H1 (cell line): ENCODE measurements at regions not wholly inside any gene's neighbourhood (a gene's known extent, or its start where the extent isn't known, plus 50 kb on each side); places are given as distances from the start of the nearest gene placed in this dataset.

Experiments used
- CTCF ChIA-PET: fragments of 300-600 bp; sonication (Branson Sonifier 250); formaldehyde crosslinking; loops from one replicate; lab custom pipeline; 2021; ENCODE audit not compliant: partially characterized antibody; lab: Charles Lee
- POLR2A ChIA-PET: fragments of 300-600 bp; sonication (Branson Sonifier 250); formaldehyde crosslinking; loops from one replicate; lab custom pipeline; 2021; ENCODE audit warnings: inconsistent platforms; ENCODE audit not compliant: partially characterized antibody; lab: Charles Lee
- DNase-seq, 2 experiments: peaks; one replicate each; pipeline versions ENCODE4 v3.0.0 to v3.0.0-alpha.2; 2010 to 2022; ENCODE audit warnings: low spot score in 2 of 2, low read depth in 1 of 2, mixed read lengths in 1 of 2
- FAIRE-seq: peaks from 2 replicates; lab custom pipeline; 2011; peaks lifted over from hg19 to GRCh38; lab: Jason Lieb, UNC
- H2AFZ ChIP-seq: 2 replicates; pipeline ENCODE4 v1.8.1; 2012; ENCODE audit warnings: low read length, inconsistent platforms
- H2AK5ac ChIP-seq: 2 replicates; pipeline ENCODE4 v1.6.1; 2013; ENCODE audit warnings: low read depth, low read length
- H2BK120ac ChIP-seq: replicated peaks from 2 replicates; pipeline ENCODE3; 2013; ENCODE audit warnings: low read depth, low read length, inconsistent platforms
- H2BK12ac ChIP-seq: 2 replicates; pipeline ENCODE4 v1.6.1; 2013; ENCODE audit warnings: low read depth, low read length
- H2BK15ac ChIP-seq: 2 replicates; pipeline ENCODE4 v1.6.1; 2013; ENCODE audit warnings: low read length
- H2BK20ac ChIP-seq: 2 replicates; pipeline ENCODE4 v1.6.1; 2013; ENCODE audit warnings: low read length
- H2BK5ac ChIP-seq: 2 replicates; pipeline ENCODE4 v1.6.1; 2013; ENCODE audit warnings: low read depth, low read length
- H3K14ac ChIP-seq: 2 replicates; pipeline ENCODE4 v1.6.1; 2013; ENCODE audit warnings: inconsistent platforms; ENCODE audit not compliant: insufficient read length
- H3K18ac ChIP-seq: 2 replicates; pipeline ENCODE4 v1.6.1; 2013; ENCODE audit warnings: low read length; ENCODE audit errors: extremely low read depth
- H3K23ac ChIP-seq: 2 replicates; pipeline ENCODE4 v1.6.1; 2013; ENCODE audit warnings: inconsistent platforms; ENCODE audit not compliant: insufficient read length
- H3K23me2 ChIP-seq: 2 replicates; pipeline ENCODE4 v1.6.1; 2013; ENCODE audit warnings: low read depth, low read length
- H3K27ac ChIP-seq: 2 replicates; pipeline ENCODE4 v1.6.1; 2011; ENCODE audit warnings: low read depth, low read length, inconsistent platforms
- H3K27me3 ChIP-seq, 4 experiments: replicated peaks in 1 of 4; 1 replicate in 1 of 4; 2 replicates in 3 of 4; pipeline versions ENCODE4 v1.6.1 to v1.8.1; 2011 to 2013; ENCODE audit warnings: low read length in 3 of 4, mild to moderate bottlenecking in 3 of 4, inconsistent platforms in 2 of 4, mixed read lengths in 2 of 4, moderate library complexity in 1 of 4; ENCODE audit not compliant: control insufficient read depth in 3 of 4, insufficient read depth in 3 of 4; ENCODE audit errors: extremely low read depth in 1 of 4
- H3K36me3 ChIP-seq, 4 experiments: 2 replicates each; pipeline versions ENCODE4 v1.6.1 to v1.8.1; 2011 to 2013; ENCODE audit warnings: mild to moderate bottlenecking in 4 of 4, low read length in 3 of 4, moderate library complexity in 2 of 4, control low read depth in 1 of 4, inconsistent platforms in 1 of 4; ENCODE audit not compliant: insufficient read depth in 4 of 4, control insufficient read depth in 2 of 4
- H3K4ac ChIP-seq: replicated peaks from 2 replicates; pipeline ENCODE3; 2013; ENCODE audit warnings: low read length, low read depth, mixed read lengths, inconsistent platforms; ENCODE audit not compliant: insufficient read length
- H3K4me1 ChIP-seq, 4 experiments: replicated peaks in 1 of 4; 1 replicate in 1 of 4; 2 replicates in 3 of 4; pipeline versions ENCODE4 v1.6.1 to v1.8.1; 2011 to 2013; ENCODE audit warnings: low read length in 3 of 4, inconsistent platforms in 2 of 4, mixed read lengths in 1 of 4; ENCODE audit not compliant: insufficient read depth in 4 of 4, control insufficient read depth in 3 of 4
- H3K4me2 ChIP-seq, 2 experiments: 2 replicates each; pipeline versions ENCODE4 v1.6.1 to v1.8.1; 2011 to 2013; ENCODE audit warnings: low read depth in 2 of 2, low read length in 2 of 2, control low read depth in 1 of 2, inconsistent platforms in 1 of 2, mild to moderate bottlenecking in 1 of 2; ENCODE audit not compliant: insufficient read depth in 1 of 2
- H3K4me3 ChIP-seq, 4 experiments: fragments of 200-600, 300-600 bp in 1 of 4; sonication (generic), shearing (Covaris generic), sonication (Bioruptor Twin) in 1 of 4; 2 replicates each; pipeline versions ENCODE4 v1.5.1 to v1.8.1; 2011 to 2016; ENCODE audit warnings: low read length in 4 of 4, low read depth in 3 of 4, control low read depth in 2 of 4, inconsistent platforms in 2 of 4, mild to moderate bottlenecking in 2 of 4, mixed read lengths in 1 of 4, moderate library complexity in 1 of 4; ENCODE audit not compliant: insufficient read depth in 2 of 4; ENCODE audit errors: extremely low read depth in 1 of 4
- H3K56ac ChIP-seq: replicated peaks from 2 replicates; pipeline ENCODE3; 2013; ENCODE audit warnings: low read depth, mild to moderate bottlenecking, mixed read lengths, low read length, inconsistent platforms; ENCODE audit not compliant: insufficient read length
- H3K79me1 ChIP-seq: 2 replicates; pipeline ENCODE4 v1.6.1; 2013; ENCODE audit warnings: low read depth, low read length, control low read depth
- H3K79me2 ChIP-seq, 2 experiments: 2 replicates each; pipeline versions ENCODE4 v1.6.1 to v1.8.1; 2012 to 2013; ENCODE audit warnings: low read length in 2 of 2, mild to moderate bottlenecking in 2 of 2, inconsistent platforms in 1 of 2; ENCODE audit not compliant: insufficient read depth in 2 of 2, control insufficient read depth in 1 of 2
- H3K9ac ChIP-seq, 4 experiments: replicated peaks in 1 of 4; 1 replicate in 1 of 4; 2 replicates in 3 of 4; pipeline versions ENCODE4 v1.6.1 to v1.8.1; 2011 to 2013; ENCODE audit warnings: low read depth in 3 of 4, low read length in 3 of 4, control low read depth in 2 of 4, mild to moderate bottlenecking in 2 of 4, moderate library complexity in 2 of 4, inconsistent platforms in 1 of 4; ENCODE audit errors: extremely low read depth in 1 of 4
- H3K9me3 ChIP-seq, 2 experiments: 2 replicates each; pipeline versions ENCODE4 v1.6.1 to v1.8.1; 2012 to 2013; ENCODE audit warnings: mild to moderate bottlenecking in 2 of 2, moderate library complexity in 2 of 2, control low read depth in 1 of 2, inconsistent platforms in 1 of 2, low read depth in 1 of 2, low read length in 1 of 2, mixed read lengths in 1 of 2; ENCODE audit not compliant: insufficient read depth in 2 of 2
- H4K20me1 ChIP-seq, 2 experiments: replicated peaks in 1 of 2; 2 replicates each; pipeline versions ENCODE3 to v1.8.1; 2011 to 2013; ENCODE audit warnings: inconsistent platforms in 2 of 2, low read length in 2 of 2, mild to moderate bottlenecking in 1 of 2; ENCODE audit not compliant: insufficient read depth in 2 of 2, control insufficient read depth in 1 of 2
- H4K5ac ChIP-seq: 2 replicates; pipeline ENCODE4 v1.6.1; 2013; ENCODE audit warnings: low read length, low read depth, mixed read lengths, inconsistent platforms; ENCODE audit not compliant: insufficient read length
- H4K8ac ChIP-seq: 2 replicates; pipeline ENCODE4 v1.8.0; 2013; ENCODE audit warnings: mild to moderate bottlenecking, moderate library complexity, low read length, inconsistent platforms; ENCODE audit not compliant: insufficient read depth; ENCODE audit errors: extremely low read depth
- H4K91ac ChIP-seq: replicated peaks from 2 replicates; pipeline ENCODE3; 2013; ENCODE audit warnings: low read length, mixed read lengths, inconsistent platforms; ENCODE audit not compliant: insufficient read length
- BRCA1 ChIP-seq: IDR thresholded peaks from 2 replicates; pipeline ENCODE4 v1.6.1; 2012; ENCODE audit warnings: low read depth, low read length, improper control_type of control experiment
- CBX8 ChIP-seq: fragments of 300-800, 300-1000 bp; sonication (generic); IDR thresholded peaks from 2 replicates; pipeline ENCODE4 v1.7.1; 2016; ENCODE audit warnings: low read depth, low read length, borderline replicate concordance
- CREB1 ChIP-seq: IDR thresholded peaks from 2 replicates; pipeline ENCODE4 v1.6.1; 2012; ENCODE audit warnings: inconsistent platforms
- CTCF ChIP-seq, 3 experiments: IDR thresholded peaks; 1 replicate in 2 of 3; 2 replicates in 1 of 3; pipeline versions ENCODE4 v1.5.1 to v1.6.1; 2011; ENCODE audit warnings: low read length in 3 of 3, mild to moderate bottlenecking in 3 of 3, inconsistent platforms in 2 of 3, low read depth in 1 of 3, moderate library complexity in 1 of 3; ENCODE audit not compliant: insufficient read depth in 1 of 3; ENCODE audit errors: control extremely low read depth in 1 of 3
- HDAC2 ChIP-seq, 2 experiments: fragments of 300-600 bp in 1 of 2; sonication (generic) in 1 of 2; IDR thresholded peaks; 2 replicates each; pipeline ENCODE4 v1.6.1; 2011 to 2012; ENCODE audit warnings: low read depth in 2 of 2, low read length in 2 of 2, mild to moderate bottlenecking in 2 of 2, moderate library complexity in 2 of 2, borderline replicate concordance in 1 of 2, inconsistent platforms in 1 of 2
- KDM5A ChIP-seq: fragments of 200-600 bp; IDR thresholded peaks from 2 replicates; pipeline ENCODE4 v1.7.1; 2012; ENCODE audit warnings: mild to moderate bottlenecking, low read length, inconsistent platforms, mixed read lengths
- NANOG ChIP-seq: IDR thresholded peaks from 2 replicates; pipeline ENCODE4 v1.6.1; 2011; ENCODE audit warnings: low read length, low read depth, mild to moderate bottlenecking, inconsistent platforms; ENCODE audit not compliant: insufficient read depth, poor library complexity, severe bottlenecking
- RAD21 ChIP-seq, 2 experiments: IDR thresholded peaks in 1 of 2; conservative IDR thresholded peaks in 1 of 2; 2 replicates each; pipeline ENCODE4 v1.6.1; 2011; ENCODE audit warnings: low read depth in 2 of 2, low read length in 2 of 2, improper control_type of control experiment in 1 of 2, inconsistent platforms in 1 of 2, mild to moderate bottlenecking in 1 of 2, moderate library complexity in 1 of 2
- SIRT6 ChIP-seq: IDR thresholded peaks from one replicate; pipeline ENCODE4 v1.7.1; 2012; ENCODE audit warnings: low read length, inconsistent platforms
- SP2 ChIP-seq: IDR thresholded peaks from 2 replicates; pipeline ENCODE4 v1.6.1; 2012; ENCODE audit warnings: mild to moderate bottlenecking, low read length, inconsistent platforms
- WGBS, 2 experiments: shearing (Covaris generic) in 1 of 2; methylation state at CpG; one replicate each; pipeline versions ENCODE4 v1.1.6 to v1.1.7; 2013 to 2015; ENCODE audit warnings: low lambda C conversion rate in 2 of 2, mixed read lengths in 2 of 2, inconsistent platforms in 1 of 2, low coverage in 1 of 2, missing lambda C conversion rate in 1 of 2; ENCODE audit not compliant: insufficient replicate concordance in 2 of 2, insufficient coverage in 1 of 2, insufficient read length in 1 of 2; ENCODE audit errors: extremely low coverage in 1 of 2, missing lambda C conversion rate in 1 of 2; 5-methylcytosine and 5-hydroxymethylcytosine counted together

DNA sequence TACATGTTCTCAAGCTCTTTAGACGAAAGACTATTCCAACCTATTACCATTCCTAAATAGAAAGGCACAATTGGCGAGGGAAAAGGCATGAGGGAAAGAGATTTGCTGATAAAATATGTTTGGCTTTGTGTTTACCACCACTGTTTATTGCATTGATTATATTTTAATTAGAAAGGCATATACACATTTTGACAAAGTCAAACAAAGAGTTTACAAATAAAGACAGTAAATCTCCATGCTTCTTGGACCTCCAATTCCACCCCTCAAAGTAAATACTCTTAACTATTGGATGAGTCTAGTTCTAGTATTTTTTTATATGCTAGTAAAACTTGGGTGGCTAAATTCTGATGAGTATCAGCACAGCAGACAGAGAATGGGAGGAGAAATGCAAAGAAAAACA is 521.4 kb downstream of the FBXO15 start:
- H2BK5ac ChIP-seq, result no peak overlapping the region
- H3K9ac ChIP-seq, result no peak overlapping the region
- no peaks in the 10 kb centered on the region for H3K79me2 ChIP-seq
- no peaks in the 10 kb centered on the region for H3K23me2 ChIP-seq
- DNase-seq, result no peak
- no peak overlapping the region for H2BK120ac ChIP-seq
- no peak overlapping the region for H3K56ac ChIP-seq
- no peak overlapping the region for H2BK12ac ChIP-seq
- H2AFZ ChIP-seq, result 0 out of 2 replicates have a peak overlapping the region, but pooled peaks have one; percentile 20
- no peaks in the 10 kb centered on the region for H3K4me1 ChIP-seq
- no peaks in the 10 kb centered on the region for H4K20me1 ChIP-seq
- ChIA-PET CTCF (interaction anchor here (1.2 kb wide), 1 partner anchor 14 kb away, joined by 3 read pairs; no protein-coding TSS in a partner anchor), POLR2A (no interaction called here)
- H4K8ac ChIP-seq, result no peak overlapping the region
- H2AK5ac ChIP-seq, result no peak overlapping the region
- no peak overlapping the region for H3K23ac ChIP-seq
- no peak overlapping the region for H3K4ac ChIP-seq
- H3K27me3 ChIP-seq, result no peaks in the 10 kb centered on the region
- FAIRE-seq, result no peak
- no peaks in the 10 kb centered on the region for H3K9me3 ChIP-seq
- H2BK15ac ChIP-seq, result no peak overlapping the region
- H3K4me2 ChIP-seq, result no peak overlapping the region
- TF ChIP-seq CBX8, result no peak
- TF ChIP-seq KDM5A, result no peak
- TF ChIP-seq BRCA1, result no peak
- TF ChIP-seq RAD21 (IDR thresholded peaks at IDR 0.05 in 1 of 2, conservative IDR thresholded peaks at IDR 0.05 in 1 of 2; ENCODE audit: low read depth in 2 of 2, low read length in 2 of 2), result no peak
- TF ChIP-seq SP2, result no peak
- no peak for TF ChIP-seq HDAC2 (IDR thresholded peaks at IDR 0.05; ENCODE audit: borderline replicate concordance in 1 of 2, low read depth in 2 of 2, low read length in 2 of 2)
- no peak for TF ChIP-seq CREB1
- TF ChIP-seq CTCF (IDR thresholded peaks at IDR 0.05; ENCODE audit: control extremely low read depth in 1 of 3, insufficient read depth in 1 of 3, low read depth in 1 of 3, low read length in 3 of 3), result no peak
- no peak for TF ChIP-seq NANOG
- TF ChIP-seq SIRT6, result no peak
- no peak overlapping the region for H4K91ac ChIP-seq
- no peaks in the 10 kb centered on the region for H3K36me3 ChIP-seq
- H3K27ac ChIP-seq, result no peak overlapping the region
- 95% methylated on average over 2 of the region's 2 CpGs; no CpG with 5 or more reads in 1 of the 2 experiments for WGBS, 2 experiments
- no peaks in the 10 kb centered on the region for H3K79me1 ChIP-seq
- no peak overlapping the region for H3K14ac ChIP-seq
- no peak overlapping the region for H3K4me3 ChIP-seq
- no peak overlapping the region for H3K18ac ChIP-seq
- H4K5ac ChIP-seq, result no peak overlapping the region
- no peak overlapping the region for H2BK20ac ChIP-seq
